ENCODE measurements at regions not wholly inside any gene's neighbourhood (a gene's known extent, or its start where the extent isn't known, plus 50 kb on each side); places are given as distances from the start of the nearest gene placed in this dataset.
"Not testable (repeated sequence)": the region's sequence is repeated elsewhere in the genome, so short reads cannot be mapped to it uniquely, and the experiment has no call there.

DNA sequence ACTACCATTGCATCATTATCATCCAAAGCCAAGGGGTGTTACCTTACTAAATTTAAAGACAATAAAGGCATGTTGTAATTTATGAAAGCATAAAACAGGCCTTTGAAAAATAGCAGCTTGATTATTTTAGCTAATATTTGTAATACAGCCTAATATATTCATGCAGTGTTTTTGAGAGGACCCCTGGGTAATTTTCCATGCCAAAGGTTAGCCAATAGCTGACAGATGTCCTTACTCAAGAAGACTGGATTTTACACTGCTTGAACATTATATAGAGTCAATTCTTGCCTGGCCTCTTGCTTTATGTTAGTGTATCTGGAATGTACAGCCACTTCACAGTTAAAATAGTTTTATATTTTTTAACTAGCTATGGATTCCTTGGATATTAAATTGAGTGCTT lies 337.8 kb upstream of the PAPPA start:
- Mint-ChIP-seq H3K27ac (no peak overlapping the region), H3K4me1 (no peaks in the 10 kb centered on the region), H3K4me3 (no peak overlapping the region), H3K9me3 (peaks cover 0 to 2% of the 10 kb centered on the region in 2 experiments; a peak in 2 of 5 replicates), H3K27me3 (ENCODE audit: low read depth) (no peaks in the 10 kb centered on the region), H3K36me3 (ENCODE audit: insufficient read depth in 1 of 3, low read depth in 3 of 3) (peaks cover 0 to 8% (median 0%) of the 10 kb centered on the region in 3 experiments; a peak in 1 of 7 replicates)
- no peak for DNase-seq
- no peak overlapping the region for H4K5ac ChIP-seq (ENCODE audit: insufficient read length, low read depth, low read length)
- no peaks in the 10 kb centered on the region for H3K27me3 ChIP-seq (ENCODE audit: insufficient read depth, low read length)
- H3K79me1 ChIP-seq (ENCODE audit: insufficient read depth, low read depth, low read length, poor library complexity, severe bottlenecking) = no peaks in the 10 kb centered on the region
- no peak overlapping the region for H4K91ac ChIP-seq (ENCODE audit: insufficient read length, low read depth, low read length)
- H4K8ac ChIP-seq (replicated peaks; ENCODE audit: insufficient read length, low read depth, low read length) = no peak overlapping the region
- no peak overlapping the region for H3T11ph ChIP-seq (ENCODE audit: low read length)
- H2BK12ac ChIP-seq (ENCODE audit: insufficient read length, low read depth, low read length) = no peak overlapping the region
- no peaks in the 10 kb centered on the region for H3K79me2 ChIP-seq (ENCODE audit: insufficient read depth, low read length)
- no peak overlapping the region for H3K9ac ChIP-seq (ENCODE audit: extremely low read depth, insufficient read length, low read length)
- H3K9me3 ChIP-seq (ENCODE audit: control insufficient read depth, low read depth, low read length) = no peaks in the 10 kb centered on the region
- no peak overlapping the region for H2BK20ac ChIP-seq (ENCODE audit: low read depth, low read length, poor library complexity, severe bottlenecking)
- H2AFZ ChIP-seq (ENCODE audit: low read length) = no peak overlapping the region
- no peak overlapping the region for H2BK5ac ChIP-seq (ENCODE audit: insufficient read length, low read length)
- no peak overlapping the region for H2BK15ac ChIP-seq (ENCODE audit: low read depth, low read length)
- no peak overlapping the region for H3K4ac ChIP-seq (ENCODE audit: low read depth, low read length)
- no peak overlapping the region for H3K14ac ChIP-seq (ENCODE audit: insufficient read depth, low read length)
- H4K20me1 ChIP-seq (ENCODE audit: control insufficient read depth, insufficient read depth, insufficient read length) = no peaks in the 10 kb centered on the region
- H3K56ac ChIP-seq (ENCODE audit: insufficient read length, low read depth, low read length) = no peak overlapping the region
- no peak overlapping the region for H2BK120ac ChIP-seq (ENCODE audit: low read depth, low read length, poor library complexity, severe bottlenecking)
- TF ChIP-seq, protein P1, sequence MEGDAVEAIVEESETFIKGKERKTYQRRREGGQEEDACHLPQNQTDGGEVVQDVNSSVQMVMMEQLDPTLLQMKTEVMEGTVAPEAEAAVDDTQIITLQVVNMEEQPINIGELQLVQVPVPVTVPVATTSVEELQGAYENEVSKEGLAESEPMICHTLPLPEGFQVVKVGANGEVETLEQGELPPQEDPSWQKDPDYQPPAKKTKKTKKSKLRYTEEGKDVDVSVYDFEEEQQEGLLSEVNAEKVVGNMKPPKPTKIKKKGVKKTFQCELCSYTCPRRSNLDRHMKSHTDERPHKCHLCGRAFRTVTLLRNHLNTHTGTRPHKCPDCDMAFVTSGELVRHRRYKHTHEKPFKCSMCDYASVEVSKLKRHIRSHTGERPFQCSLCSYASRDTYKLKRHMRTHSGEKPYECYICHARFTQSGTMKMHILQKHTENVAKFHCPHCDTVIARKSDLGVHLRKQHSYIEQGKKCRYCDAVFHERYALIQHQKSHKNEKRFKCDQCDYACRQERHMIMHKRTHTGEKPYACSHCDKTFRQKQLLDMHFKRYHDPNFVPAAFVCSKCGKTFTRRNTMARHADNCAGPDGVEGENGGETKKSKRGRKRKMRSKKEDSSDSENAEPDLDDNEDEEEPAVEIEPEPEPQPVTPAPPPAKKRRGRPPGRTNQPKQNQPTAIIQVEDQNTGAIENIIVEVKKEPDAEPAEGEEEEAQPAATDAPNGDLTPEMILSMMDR (conservative IDR thresholded peaks at IDR 0.05) = no peak
- H2AK5ac ChIP-seq (ENCODE audit: insufficient read length, low read length) = no peak overlapping the region
- no peaks in the 10 kb centered on the region for H3K4me1 ChIP-seq (ENCODE audit: insufficient read depth, low read length)
- no peaks in the 10 kb centered on the region for H3K23me2 ChIP-seq (ENCODE audit: insufficient read length, low read depth, low read length, poor library complexity, severe bottlenecking)
- H3K18ac ChIP-seq (ENCODE audit: insufficient read length, low read depth, low read length) = no peak overlapping the region
- H3K23ac ChIP-seq (ENCODE audit: insufficient read length, low read depth, low read length) = no peak overlapping the region
- H3K27ac ChIP-seq (ENCODE audit: insufficient read length, low read depth, low read length) = no peak overlapping the region
- no peak overlapping the region for H3K4me2 ChIP-seq (ENCODE audit: insufficient read depth, insufficient read length, low read length)

DNA sequence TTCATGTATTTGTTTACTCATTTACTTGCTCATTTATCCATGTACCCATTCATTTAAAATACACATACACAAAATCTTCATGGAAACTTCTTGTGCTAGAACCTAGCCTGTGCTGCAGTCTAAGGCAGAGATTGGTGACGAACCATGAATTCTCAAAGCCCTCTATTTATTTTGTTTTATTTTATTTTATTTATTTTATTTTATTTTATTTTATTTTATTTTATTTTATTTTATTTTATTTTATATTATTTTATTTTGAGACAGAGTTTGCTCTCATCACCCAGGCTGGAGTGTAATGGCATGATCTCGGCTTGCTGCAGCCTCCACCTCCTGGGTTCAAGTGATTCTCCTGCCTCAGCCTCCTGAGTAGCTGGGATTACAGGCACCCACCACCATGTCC lies 334.9 kb upstream of the PAPPA start:
- not testable (repeated sequence) for H3K9ac ChIP-seq (ENCODE audit: extremely low read depth, insufficient read length, low read length); H3K27ac ChIP-seq (ENCODE audit: insufficient read length, low read depth, low read length); H3K4ac ChIP-seq (ENCODE audit: low read depth, low read length); H3K14ac ChIP-seq (ENCODE audit: insufficient read depth, low read length); H3K18ac ChIP-seq (ENCODE audit: insufficient read length, low read depth, low read length); H3K27me3 Mint-ChIP-seq (ENCODE audit: low read depth); H2BK120ac ChIP-seq (ENCODE audit: low read depth, low read length, poor library complexity, severe bottlenecking); H3K36me3 Mint-ChIP-seq (ENCODE audit: insufficient read depth in 1 of 3, low read depth in 3 of 3); H2BK5ac ChIP-seq (ENCODE audit: insufficient read length, low read length); H2BK12ac ChIP-seq (ENCODE audit: insufficient read length, low read depth, low read length); H3T11ph ChIP-seq (ENCODE audit: low read length); H4K91ac ChIP-seq (ENCODE audit: insufficient read length, low read depth, low read length); H3K9me3 ChIP-seq (ENCODE audit: control insufficient read depth, low read depth, low read length); H3K27me3 ChIP-seq (ENCODE audit: insufficient read depth, low read length); H3K56ac ChIP-seq (ENCODE audit: insufficient read length, low read depth, low read length); H2AFZ ChIP-seq (ENCODE audit: low read length); H2AK5ac ChIP-seq (ENCODE audit: insufficient read length, low read length); DNase-seq; H3K4me1 Mint-ChIP-seq; H2BK15ac ChIP-seq (ENCODE audit: low read depth, low read length); H3K9me3 Mint-ChIP-seq; H3K4me3 Mint-ChIP-seq; H3K4me1 ChIP-seq (ENCODE audit: insufficient read depth, low read length); H3K79me1 ChIP-seq (ENCODE audit: insufficient read depth, low read depth, low read length, poor library complexity, severe bottlenecking); H4K20me1 ChIP-seq (ENCODE audit: control insufficient read depth, insufficient read depth, insufficient read length); H3K27ac Mint-ChIP-seq; H2BK20ac ChIP-seq (ENCODE audit: low read depth, low read length, poor library complexity, severe bottlenecking); H4K5ac ChIP-seq (ENCODE audit: insufficient read length, low read depth, low read length); H3K23ac ChIP-seq (ENCODE audit: insufficient read length, low read depth, low read length); H3K79me2 ChIP-seq (ENCODE audit: insufficient read depth, low read length); H3K23me2 ChIP-seq (ENCODE audit: insufficient read length, low read depth, low read length, poor library complexity, severe bottlenecking); H4K8ac ChIP-seq (replicated peaks; ENCODE audit: insufficient read length, low read depth, low read length); H3K4me2 ChIP-seq (ENCODE audit: insufficient read depth, insufficient read length, low read length)
- no CpG with 5 or more reads among the region's 2 CpGs for WGBS (ENCODE audit: extremely low coverage, insufficient read length, low lambda C conversion rate)
